GM23338 (cell line): ENCODE measurements at regions not wholly inside any gene's neighbourhood (a gene's known extent, or its start where the extent isn't known, plus 50 kb on each side); places are given as distances from the start of the nearest gene placed in this dataset.

Source experiments
- ATAC-seq: fragments of 200-7000 bp; cut with Tn5 transposase; 3 replicates; pipeline ENCODE4 v1.9.1; 2020
- DNase-seq: peaks from one replicate; pipeline ENCODE4 v3.0.0-alpha.2; 2015; ENCODE audit warnings: low spot score
- H2AFZ ChIP-seq: fragments of 200-600 bp; sonication (generic); 2 replicates; pipeline ENCODE4 v1.8.0; 2016; ENCODE audit warnings: antibody characterized with exemption, mild to moderate bottlenecking, moderate library complexity
- H3F3A ChIP-seq: fragments of 200-600 bp; sonication (generic); replicated peaks from 2 replicates; pipeline ENCODE4 v1.8.0; 2017; ENCODE audit warnings: antibody characterized with exemption, mixed run types, low read depth
- H3K27ac ChIP-seq: fragments of 200-600 bp; sonication (generic); 2 replicates; pipeline ENCODE4 v1.6.1; 2016; ENCODE audit warnings: low read depth
- H3K27me3 ChIP-seq: fragments of 200-600 bp; sonication (generic); 2 replicates; pipeline ENCODE4 v1.8.0; 2016; ENCODE audit warnings: mild to moderate bottlenecking, mixed run types, moderate library complexity; ENCODE audit not compliant: insufficient read depth
- H3K36me3 ChIP-seq: fragments of 200-600 bp; sonication (generic); 2 replicates; pipeline ENCODE4 v1.8.0; 2016; ENCODE audit warnings: mild to moderate bottlenecking; ENCODE audit not compliant: insufficient read depth
- H3K4me1 ChIP-seq: fragments of 200-600 bp; sonication (generic); 2 replicates; pipeline ENCODE4 v1.8.0; 2016; ENCODE audit warnings: mild to moderate bottlenecking, moderate library complexity; ENCODE audit not compliant: insufficient read depth
- H3K4me2 ChIP-seq: fragments of 200-600 bp; sonication (generic); 2 replicates; pipeline ENCODE4 v1.7.1; 2017; ENCODE audit warnings: mixed run types
- H3K4me3 ChIP-seq: fragments of 200-600 bp; sonication (generic); 2 replicates; pipeline ENCODE4 v1.6.1; 2016; ENCODE audit warnings: mixed run types
- H3K79me2 ChIP-seq: fragments of 200-600 bp; sonication (generic); replicated peaks from 2 replicates; pipeline ENCODE4 v1.8.0; 2017; ENCODE audit warnings: mild to moderate bottlenecking; ENCODE audit not compliant: insufficient read depth
- H3K9me2 ChIP-seq: fragments of 200-600 bp; sonication (generic); 2 replicates; pipeline ENCODE4 v1.8.0; 2017; ENCODE audit not compliant: insufficient read depth
- H4K20me1 ChIP-seq: fragments of 200-600 bp; sonication (generic); replicated peaks from 2 replicates; pipeline ENCODE4 v1.8.0; 2017; ENCODE audit warnings: mild to moderate bottlenecking; ENCODE audit not compliant: insufficient read depth
- H3K27ac Mint-ChIP-seq: 2 replicates; pipeline ENCODE4 v1.8.0; 2020; ENCODE audit warnings: inconsistent platforms, mild to moderate bottlenecking, moderate library complexity, mixed read lengths
- H3K27me3 Mint-ChIP-seq: 3 replicates; pipeline ENCODE4 v1.8.0; 2022; ENCODE audit warnings: low read depth, mild to moderate bottlenecking, moderate library complexity, mixed read lengths, inconsistent platforms; ENCODE audit not compliant: insufficient read depth, poor library complexity
- H3K36me3 Mint-ChIP-seq: 3 replicates; pipeline ENCODE4 v1.8.0; 2021; ENCODE audit warnings: low read depth, mild to moderate bottlenecking, inconsistent platforms, moderate library complexity, mixed read lengths
- H3K4me1 Mint-ChIP-seq: 3 replicates; pipeline ENCODE4 v1.8.0; 2020; ENCODE audit warnings: mild to moderate bottlenecking, inconsistent platforms, mixed read lengths
- H3K4me3 Mint-ChIP-seq: 3 replicates; pipeline ENCODE4 v1.8.0; 2021; ENCODE audit warnings: moderate library complexity, mild to moderate bottlenecking, inconsistent platforms, mixed read lengths
- H3K9me3 Mint-ChIP-seq: 3 replicates; pipeline ENCODE4 v1.8.0; 2020; ENCODE audit warnings: moderate library complexity, mild to moderate bottlenecking, inconsistent platforms, mixed read lengths
- CREB1 ChIP-seq: fragments of 250-450 bp; sonication (Bioruptor Pico); IDR thresholded peaks from 2 replicates; pipeline ENCODE4 v1.5.0; 2020; ENCODE audit warnings: low read depth, mild to moderate bottlenecking, moderate library complexity
- EZH2 ChIP-seq: fragments of 200-600 bp; sonication (generic); IDR thresholded peaks from one replicate; pipeline ENCODE4 v1.8.0; 2017; ENCODE audit warnings: antibody characterized with exemption, mild to moderate bottlenecking, low read depth; ENCODE audit not compliant: unreplicated experiment
- EZH2phosphoT487 ChIP-seq: fragments of 200-600 bp; sonication (generic); IDR thresholded peaks from one replicate; pipeline ENCODE4 v1.8.1; 2018; ENCODE audit warnings: antibody characterized with exemption; ENCODE audit not compliant: unreplicated experiment
- JUNB ChIP-seq: IDR thresholded peaks from one replicate; pipeline ENCODE4 v1.6.1; 2016; ENCODE audit warnings: antibody characterized with exemption; ENCODE audit not compliant: unreplicated experiment
- NANOG ChIP-seq: IDR thresholded peaks from 2 replicates; pipeline ENCODE4 v1.6.1; 2016; ENCODE audit warnings: antibody characterized with exemption, borderline replicate concordance
- POLR2AphosphoS5 ChIP-seq: IDR thresholded peaks from 2 replicates; pipeline ENCODE4 v1.6.1; 2016; ENCODE audit warnings: antibody characterized with exemption, low read depth
- STAT1 ChIP-seq: IDR thresholded peaks from one replicate; pipeline ENCODE4 v1.6.1; 2016; ENCODE audit warnings: antibody characterized with exemption; ENCODE audit not compliant: unreplicated experiment
- ZNF114 ChIP-seq: fragments of 250-450 bp; sonication (Bioruptor Pico); IDR thresholded peaks from 2 replicates; pipeline ENCODE4 v1.5.0; 2020; ENCODE audit warnings: mild to moderate bottlenecking, moderate library complexity
- ZNF331 ChIP-seq: fragments of 250-450 bp; sonication (Bioruptor Pico); IDR thresholded peaks from 2 replicates; pipeline ENCODE4 v1.5.0; 2020; ENCODE audit warnings: low read depth, mild to moderate bottlenecking, moderate library complexity
- TF ChIP-seq, protein P1 (sequence below): IDR thresholded peaks from one replicate; pipeline ENCODE4 v1.6.1; 2018; ENCODE audit warnings: antibody characterized with exemption; ENCODE audit not compliant: unreplicated experiment
- TF ChIP-seq, protein P2 (sequence below), 2 experiments: fragments of 200-600 bp in 1 of 2; sonication (generic) in 1 of 2; conservative IDR thresholded peaks; 2 replicates each; pipeline versions ENCODE4 v1.5.1 to v1.6.1; 2016 to 2017; ENCODE audit warnings: antibody characterized with exemption in 2 of 2, low read depth in 2 of 2, mild to moderate bottlenecking in 2 of 2, moderate library complexity in 1 of 2
- TF ChIP-seq, protein P3 (sequence below): IDR thresholded peaks from 2 replicates; pipeline ENCODE4 v1.6.1; 2016; ENCODE audit warnings: antibody characterized with exemption
- TF ChIP-seq, protein P4 (sequence below): fragments of 250-450 bp; sonication (Bioruptor Pico); IDR thresholded peaks from 2 replicates; pipeline ENCODE4 v1.5.0; 2020; ENCODE audit warnings: mild to moderate bottlenecking, moderate library complexity

DNA sequence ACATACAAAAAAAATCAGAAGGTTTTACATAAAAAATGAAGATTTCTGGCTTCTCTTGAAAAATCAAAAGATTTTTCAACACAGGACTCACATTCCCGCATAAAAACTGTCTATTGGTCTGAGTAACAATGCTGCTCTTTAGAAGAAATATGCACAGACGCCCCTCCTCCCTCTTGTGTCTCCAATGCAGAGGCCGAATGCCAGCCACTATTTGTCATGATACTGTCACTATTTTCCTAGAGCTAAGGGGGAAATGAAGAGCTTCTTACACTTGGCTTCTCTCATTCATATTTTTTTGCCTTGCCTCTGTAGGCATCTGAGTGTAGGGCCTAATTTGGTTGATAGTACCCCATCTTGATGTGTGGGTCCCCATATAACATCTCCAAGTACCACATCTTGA, 98.0 kb downstream of the BBS10 start:
- H3K79me2 ChIP-seq = no peaks in the 10 kb centered on the region
- ATAC-seq = no peak
- no peaks in the 10 kb centered on the region for H4K20me1 ChIP-seq
- peaks cover 10% of the 10 kb centered on the region for H3K9me2 ChIP-seq
- Mint-ChIP-seq H3K36me3 (no peaks in the 10 kb centered on the region), H3K27me3 (peaks cover 2% of the 10 kb centered on the region), H3K27ac (no peak overlapping the region; the same call in 1 of the 2 replicates), H3K4me3 (no peak overlapping the region), H3K9me3 (no peaks in the 10 kb centered on the region), H3K4me1 (peaks cover 19% of the 10 kb centered on the region)
- H3K27ac ChIP-seq = no peak overlapping the region
- no peaks in the 10 kb centered on the region for H3F3A ChIP-seq
- peak; percentile 7 for DNase-seq
- H2AFZ ChIP-seq = no peak overlapping the region
- no peak overlapping the region for H3K4me2 ChIP-seq
- TF ChIP-seq, protein P1, sequence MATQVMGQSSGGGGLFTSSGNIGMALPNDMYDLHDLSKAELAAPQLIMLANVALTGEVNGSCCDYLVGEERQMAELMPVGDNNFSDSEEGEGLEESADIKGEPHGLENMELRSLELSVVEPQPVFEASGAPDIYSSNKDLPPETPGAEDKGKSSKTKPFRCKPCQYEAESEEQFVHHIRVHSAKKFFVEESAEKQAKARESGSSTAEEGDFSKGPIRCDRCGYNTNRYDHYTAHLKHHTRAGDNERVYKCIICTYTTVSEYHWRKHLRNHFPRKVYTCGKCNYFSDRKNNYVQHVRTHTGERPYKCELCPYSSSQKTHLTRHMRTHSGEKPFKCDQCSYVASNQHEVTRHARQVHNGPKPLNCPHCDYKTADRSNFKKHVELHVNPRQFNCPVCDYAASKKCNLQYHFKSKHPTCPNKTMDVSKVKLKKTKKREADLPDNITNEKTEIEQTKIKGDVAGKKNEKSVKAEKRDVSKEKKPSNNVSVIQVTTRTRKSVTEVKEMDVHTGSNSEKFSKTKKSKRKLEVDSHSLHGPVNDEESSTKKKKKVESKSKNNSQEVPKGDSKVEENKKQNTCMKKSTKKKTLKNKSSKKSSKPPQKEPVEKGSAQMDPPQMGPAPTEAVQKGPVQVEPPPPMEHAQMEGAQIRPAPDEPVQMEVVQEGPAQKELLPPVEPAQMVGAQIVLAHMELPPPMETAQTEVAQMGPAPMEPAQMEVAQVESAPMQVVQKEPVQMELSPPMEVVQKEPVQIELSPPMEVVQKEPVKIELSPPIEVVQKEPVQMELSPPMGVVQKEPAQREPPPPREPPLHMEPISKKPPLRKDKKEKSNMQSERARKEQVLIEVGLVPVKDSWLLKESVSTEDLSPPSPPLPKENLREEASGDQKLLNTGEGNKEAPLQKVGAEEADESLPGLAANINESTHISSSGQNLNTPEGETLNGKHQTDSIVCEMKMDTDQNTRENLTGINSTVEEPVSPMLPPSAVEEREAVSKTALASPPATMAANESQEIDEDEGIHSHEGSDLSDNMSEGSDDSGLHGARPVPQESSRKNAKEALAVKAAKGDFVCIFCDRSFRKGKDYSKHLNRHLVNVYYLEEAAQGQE = no peak
- no peak for TF ChIP-seq EZH2
- TF ChIP-seq, protein P2, sequence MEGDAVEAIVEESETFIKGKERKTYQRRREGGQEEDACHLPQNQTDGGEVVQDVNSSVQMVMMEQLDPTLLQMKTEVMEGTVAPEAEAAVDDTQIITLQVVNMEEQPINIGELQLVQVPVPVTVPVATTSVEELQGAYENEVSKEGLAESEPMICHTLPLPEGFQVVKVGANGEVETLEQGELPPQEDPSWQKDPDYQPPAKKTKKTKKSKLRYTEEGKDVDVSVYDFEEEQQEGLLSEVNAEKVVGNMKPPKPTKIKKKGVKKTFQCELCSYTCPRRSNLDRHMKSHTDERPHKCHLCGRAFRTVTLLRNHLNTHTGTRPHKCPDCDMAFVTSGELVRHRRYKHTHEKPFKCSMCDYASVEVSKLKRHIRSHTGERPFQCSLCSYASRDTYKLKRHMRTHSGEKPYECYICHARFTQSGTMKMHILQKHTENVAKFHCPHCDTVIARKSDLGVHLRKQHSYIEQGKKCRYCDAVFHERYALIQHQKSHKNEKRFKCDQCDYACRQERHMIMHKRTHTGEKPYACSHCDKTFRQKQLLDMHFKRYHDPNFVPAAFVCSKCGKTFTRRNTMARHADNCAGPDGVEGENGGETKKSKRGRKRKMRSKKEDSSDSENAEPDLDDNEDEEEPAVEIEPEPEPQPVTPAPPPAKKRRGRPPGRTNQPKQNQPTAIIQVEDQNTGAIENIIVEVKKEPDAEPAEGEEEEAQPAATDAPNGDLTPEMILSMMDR (conservative IDR thresholded peaks at IDR 0.05; ENCODE audit: low read depth in 2 of 2) = no peak
- TF ChIP-seq NANOG = no peak
- no peak for TF ChIP-seq ZNF114
- no peak for TF ChIP-seq CREB1 (CRISPR knock-in tag)
- TF ChIP-seq ZNF331 (CRISPR knock-in tag) = no peak
- TF ChIP-seq POLR2AphosphoS5 = no peak
- no peak for TF ChIP-seq EZH2phosphoT487
- TF ChIP-seq STAT1 = no peak
- TF ChIP-seq, protein P3, sequence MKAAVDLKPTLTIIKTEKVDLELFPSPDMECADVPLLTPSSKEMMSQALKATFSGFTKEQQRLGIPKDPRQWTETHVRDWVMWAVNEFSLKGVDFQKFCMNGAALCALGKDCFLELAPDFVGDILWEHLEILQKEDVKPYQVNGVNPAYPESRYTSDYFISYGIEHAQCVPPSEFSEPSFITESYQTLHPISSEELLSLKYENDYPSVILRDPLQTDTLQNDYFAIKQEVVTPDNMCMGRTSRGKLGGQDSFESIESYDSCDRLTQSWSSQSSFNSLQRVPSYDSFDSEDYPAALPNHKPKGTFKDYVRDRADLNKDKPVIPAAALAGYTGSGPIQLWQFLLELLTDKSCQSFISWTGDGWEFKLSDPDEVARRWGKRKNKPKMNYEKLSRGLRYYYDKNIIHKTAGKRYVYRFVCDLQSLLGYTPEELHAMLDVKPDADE = no peak
- TF ChIP-seq, protein P4, sequence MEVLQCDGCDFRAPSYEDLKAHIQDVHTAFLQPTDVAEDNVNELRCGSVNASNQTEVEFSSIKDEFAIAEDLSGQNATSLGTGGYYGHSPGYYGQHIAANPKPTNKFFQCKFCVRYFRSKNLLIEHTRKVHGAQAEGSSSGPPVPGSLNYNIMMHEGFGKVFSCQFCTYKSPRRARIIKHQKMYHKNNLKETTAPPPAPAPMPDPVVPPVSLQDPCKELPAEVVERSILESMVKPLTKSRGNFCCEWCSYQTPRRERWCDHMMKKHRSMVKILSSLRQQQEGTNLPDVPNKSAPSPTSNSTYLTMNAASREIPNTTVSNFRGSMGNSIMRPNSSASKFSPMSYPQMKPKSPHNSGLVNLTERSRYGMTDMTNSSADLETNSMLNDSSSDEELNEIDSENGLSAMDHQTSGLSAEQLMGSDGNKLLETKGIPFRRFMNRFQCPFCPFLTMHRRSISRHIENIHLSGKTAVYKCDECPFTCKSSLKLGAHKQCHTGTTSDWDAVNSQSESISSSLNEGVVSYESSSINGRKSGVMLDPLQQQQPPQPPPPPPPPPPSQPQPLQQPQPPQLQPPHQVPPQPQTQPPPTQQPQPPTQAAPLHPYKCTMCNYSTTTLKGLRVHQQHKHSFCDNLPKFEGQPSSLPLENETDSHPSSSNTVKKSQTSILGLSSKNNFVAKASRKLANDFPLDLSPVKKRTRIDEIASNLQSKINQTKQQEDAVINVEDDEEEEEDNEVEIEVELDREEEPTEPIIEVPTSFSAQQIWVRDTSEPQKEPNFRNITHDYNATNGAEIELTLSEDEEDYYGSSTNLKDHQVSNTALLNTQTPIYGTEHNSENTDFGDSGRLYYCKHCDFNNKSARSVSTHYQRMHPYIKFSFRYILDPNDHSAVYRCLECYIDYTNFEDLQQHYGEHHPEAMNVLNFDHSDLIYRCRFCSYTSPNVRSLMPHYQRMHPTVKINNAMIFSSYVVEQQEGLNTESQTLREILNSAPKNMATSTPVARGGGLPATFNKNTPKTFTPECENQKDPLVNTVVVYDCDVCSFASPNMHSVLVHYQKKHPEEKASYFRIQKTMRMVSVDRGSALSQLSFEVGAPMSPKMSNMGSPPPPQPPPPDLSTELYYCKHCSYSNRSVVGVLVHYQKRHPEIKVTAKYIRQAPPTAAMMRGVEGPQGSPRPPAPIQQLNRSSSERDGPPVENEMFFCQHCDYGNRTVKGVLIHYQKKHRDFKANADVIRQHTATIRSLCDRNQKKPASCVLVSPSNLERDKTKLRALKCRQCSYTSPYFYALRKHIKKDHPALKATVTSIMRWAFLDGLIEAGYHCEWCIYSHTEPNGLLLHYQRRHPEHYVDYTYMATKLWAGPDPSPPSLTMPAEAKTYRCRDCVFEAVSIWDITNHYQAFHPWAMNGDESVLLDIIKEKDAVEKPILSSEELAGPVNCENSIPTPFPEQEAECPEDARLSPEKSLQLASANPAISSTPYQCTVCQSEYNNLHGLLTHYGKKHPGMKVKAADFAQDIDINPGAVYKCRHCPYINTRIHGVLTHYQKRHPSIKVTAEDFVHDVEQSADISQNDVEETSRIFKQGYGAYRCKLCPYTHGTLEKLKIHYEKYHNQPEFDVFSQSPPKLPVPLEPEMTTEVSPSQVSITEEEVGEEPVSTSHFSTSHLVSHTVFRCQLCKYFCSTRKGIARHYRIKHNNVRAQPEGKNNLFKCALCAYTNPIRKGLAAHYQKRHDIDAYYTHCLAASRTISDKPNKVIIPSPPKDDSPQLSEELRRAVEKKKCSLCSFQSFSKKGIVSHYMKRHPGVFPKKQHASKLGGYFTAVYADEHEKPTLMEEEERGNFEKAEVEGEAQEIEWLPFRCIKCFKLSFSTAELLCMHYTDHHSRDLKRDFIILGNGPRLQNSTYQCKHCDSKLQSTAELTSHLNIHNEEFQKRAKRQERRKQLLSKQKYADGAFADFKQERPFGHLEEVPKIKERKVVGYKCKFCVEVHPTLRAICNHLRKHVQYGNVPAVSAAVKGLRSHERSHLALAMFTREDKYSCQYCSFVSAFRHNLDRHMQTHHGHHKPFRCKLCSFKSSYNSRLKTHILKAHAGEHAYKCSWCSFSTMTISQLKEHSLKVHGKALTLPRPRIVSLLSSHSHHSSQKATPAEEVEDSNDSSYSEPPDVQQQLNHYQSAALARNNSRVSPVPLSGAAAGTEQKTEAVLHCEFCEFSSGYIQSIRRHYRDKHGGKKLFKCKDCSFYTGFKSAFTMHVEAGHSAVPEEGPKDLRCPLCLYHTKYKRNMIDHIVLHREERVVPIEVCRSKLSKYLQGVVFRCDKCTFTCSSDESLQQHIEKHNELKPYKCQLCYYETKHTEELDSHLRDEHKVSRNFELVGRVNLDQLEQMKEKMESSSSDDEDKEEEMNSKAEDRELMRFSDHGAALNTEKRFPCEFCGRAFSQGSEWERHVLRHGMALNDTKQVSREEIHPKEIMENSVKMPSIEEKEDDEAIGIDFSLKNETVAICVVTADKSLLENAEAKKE (CRISPR knock-in tag) = no peak
- no peak for TF ChIP-seq JUNB
- H3K4me1 ChIP-seq = peaks cover 19% of the 10 kb centered on the region
- no peak overlapping the region for H3K4me3 ChIP-seq
- H3K27me3 ChIP-seq = no peaks in the 10 kb centered on the region
- H3K36me3 ChIP-seq = no peaks in the 10 kb centered on the region
